MM.1S (cell line): ENCODE measurements at regions not wholly inside any gene's neighbourhood (a gene's known extent, or its start where the extent isn't known, plus 50 kb on each side); places are given as distances from the start of the nearest gene placed in this dataset.

Source experiments
- EZH2 ChIP-seq: fragments of 300-600 bp; sonication (generic); optimal IDR thresholded peaks from 2 replicates; pipeline ENCODE3; 2017; ENCODE audit warnings: low read depth, mild to moderate bottlenecking, antibody characterized with exemption, low read length, mixed read lengths
- EZH2phosphoT487 ChIP-seq: fragments of 300-600 bp; sonication (generic); IDR thresholded peaks from 2 replicates; pipeline ENCODE4 v1.6.1; 2018; ENCODE audit warnings: antibody characterized with exemption, low read length
- TF ChIP-seq, protein P1 (sequence below): fragments of 300-600 bp; sonication (generic); IDR thresholded peaks from 2 replicates; pipeline ENCODE4 v1.5.1; 2016; ENCODE audit warnings: antibody characterized with exemption, low read length, mixed read lengths

GRCh38 chr11:114938799-114939198, 260.5 kb downstream of the NXPE2 start:
- TF ChIP-seq, protein P1, sequence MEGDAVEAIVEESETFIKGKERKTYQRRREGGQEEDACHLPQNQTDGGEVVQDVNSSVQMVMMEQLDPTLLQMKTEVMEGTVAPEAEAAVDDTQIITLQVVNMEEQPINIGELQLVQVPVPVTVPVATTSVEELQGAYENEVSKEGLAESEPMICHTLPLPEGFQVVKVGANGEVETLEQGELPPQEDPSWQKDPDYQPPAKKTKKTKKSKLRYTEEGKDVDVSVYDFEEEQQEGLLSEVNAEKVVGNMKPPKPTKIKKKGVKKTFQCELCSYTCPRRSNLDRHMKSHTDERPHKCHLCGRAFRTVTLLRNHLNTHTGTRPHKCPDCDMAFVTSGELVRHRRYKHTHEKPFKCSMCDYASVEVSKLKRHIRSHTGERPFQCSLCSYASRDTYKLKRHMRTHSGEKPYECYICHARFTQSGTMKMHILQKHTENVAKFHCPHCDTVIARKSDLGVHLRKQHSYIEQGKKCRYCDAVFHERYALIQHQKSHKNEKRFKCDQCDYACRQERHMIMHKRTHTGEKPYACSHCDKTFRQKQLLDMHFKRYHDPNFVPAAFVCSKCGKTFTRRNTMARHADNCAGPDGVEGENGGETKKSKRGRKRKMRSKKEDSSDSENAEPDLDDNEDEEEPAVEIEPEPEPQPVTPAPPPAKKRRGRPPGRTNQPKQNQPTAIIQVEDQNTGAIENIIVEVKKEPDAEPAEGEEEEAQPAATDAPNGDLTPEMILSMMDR = no peak
- TF ChIP-seq EZH2 (no peak), EZH2phosphoT487 (no peak)
